Heart right ventricle (tissue), 16 donors: ENCODE measurements at regions not wholly inside any gene's neighbourhood (a gene's known extent, or its start where the extent isn't known, plus 50 kb on each side); places are given as distances from the start of the nearest gene placed in this dataset.
A peak's percentile ranks its signal among the peaks of the same experiment; 100 is the strongest.

ENCODE experiments used
- ATAC-seq, 8 donors: fragments of 200-7000 bp; cut with Tn5 transposase; one replicate each; pipeline ENCODE4 v1.9.1; 2020; ENCODE audit warnings: mild to moderate bottlenecking in 8 of 8, moderate library complexity in 8 of 8, moderate number of reproducible peaks in 1 of 8
- DNase-seq, 2 donors: peaks; one replicate each; pipeline ENCODE4 v3.0.0-alpha.2; 2020
- H3K27ac ChIP-seq, 10 donors: fragments of 200-600 bp; sonication (generic) in 2 of 10; one replicate each; pipeline versions ENCODE4 v1.5.0 to v1.8.0; 2020 to 2022; ENCODE audit warnings: mild to moderate bottlenecking in 3 of 10
- H3K27me3 ChIP-seq, 7 donors: fragments of 200-600 bp; one replicate each; pipeline ENCODE4 v1.8.0; 2021 to 2022; ENCODE audit warnings: mild to moderate bottlenecking in 2 of 7
- H3K36me3 ChIP-seq, 9 donors: fragments of 200-600 bp; sonication (generic) in 1 of 9; one replicate each; pipeline versions ENCODE4 v1.5.0 to v1.8.0; 2020 to 2022; ENCODE audit warnings: mild to moderate bottlenecking in 2 of 9
- H3K4me1 ChIP-seq, 9 donors: fragments of 200-600 bp; sonication (generic) in 1 of 9; one replicate each; pipeline versions ENCODE4 v1.5.0 to v1.8.0; 2020 to 2022; ENCODE audit warnings: mild to moderate bottlenecking in 4 of 9
- H3K4me3 ChIP-seq, 10 donors: fragments of 200-600 bp; sonication (generic) in 2 of 10; one replicate each; pipeline versions ENCODE4 v1.5.0 to v1.8.0; 2020 to 2022; ENCODE audit warnings: mild to moderate bottlenecking in 7 of 10, moderate library complexity in 2 of 10
- H3K9me3 ChIP-seq, 11 donors: fragments of 200-600 bp in 10 of 11; sonication (generic) in 2 of 11; one replicate each; pipeline versions ENCODE4 v1.5.0 to v1.8.0; 2013 to 2022; ENCODE audit warnings: mild to moderate bottlenecking in 2 of 11, control low read depth in 1 of 11, moderate library complexity in 1 of 11
- CTCF ChIP-seq, 9 donors: fragments of 200-600 bp; sonication (generic) in 2 of 9; IDR thresholded peaks; one replicate each; pipeline versions ENCODE4 v1.5.0 to v1.8.0; 2021 to 2022; ENCODE audit warnings: antibody characterized with exemption in 9 of 9, mild to moderate bottlenecking in 5 of 9, moderate library complexity in 1 of 9
- WGBS, 2 donors: extraction: QIAGEN DNeasy Blood & Tissue Kit; methylation state at CpG; one replicate each; pipeline ENCODE4 v1.1.7; 2013; ENCODE audit warnings: inconsistent platforms in 1 of 2; 5-methylcytosine and 5-hydroxymethylcytosine counted together
- intact Hi-C, 10 donors: fragments of 100-400 bp; cut with DNase I; formaldehyde crosslinking; loops; one replicate each; pipeline versions ENCODE4 v1.11.1 to v1.14.2; 2022
- donor health status: Arrhythmogenic right ventricular cardiomyopathy.
- donor health status: ischemic (EF 13 %, LVEDD 7.1; RV severe dilation, severe dysfunction).
- donor health status: healthy with polysubstance abuse.
- donor health status: DM: no; HTN: yes; CAD: no.
- donor health status: DM: no; HTN: no; CAD: no.
- donor health status: ischemic (EF 25% LVEDD 6.9; RV normal size, moderate dysfunction).
- donor health status: ischemic (EF 25% LVEDD 5.7; RV mildly dilated, moderate dysfunction).
- donor health status: healthy.
- donor health status: DM: yes; HTN: yes; CAD: no.
- donor health status: Ischemic cardiomyopathy.
- donor health status: ischemic (EF 35%, LVEDD 5.7; RV mildly dilated, moderate dysfunction).
- donor health status: nonischemic (EF 11% LVEDD 7.7; RV severe dilation, severe dysfunction).
- donor health status: DM: yes; HTN: yes; CAD: no.
- donor health status: PGD.
- donor health status: ischemic (EF 29% LVEDD 5.4; RV normal size, mild dysfunction).
- donor health status: nonischemic (EF 23%, LVEDD 6.1; RV moderate dilation, normal function).

DNA sequence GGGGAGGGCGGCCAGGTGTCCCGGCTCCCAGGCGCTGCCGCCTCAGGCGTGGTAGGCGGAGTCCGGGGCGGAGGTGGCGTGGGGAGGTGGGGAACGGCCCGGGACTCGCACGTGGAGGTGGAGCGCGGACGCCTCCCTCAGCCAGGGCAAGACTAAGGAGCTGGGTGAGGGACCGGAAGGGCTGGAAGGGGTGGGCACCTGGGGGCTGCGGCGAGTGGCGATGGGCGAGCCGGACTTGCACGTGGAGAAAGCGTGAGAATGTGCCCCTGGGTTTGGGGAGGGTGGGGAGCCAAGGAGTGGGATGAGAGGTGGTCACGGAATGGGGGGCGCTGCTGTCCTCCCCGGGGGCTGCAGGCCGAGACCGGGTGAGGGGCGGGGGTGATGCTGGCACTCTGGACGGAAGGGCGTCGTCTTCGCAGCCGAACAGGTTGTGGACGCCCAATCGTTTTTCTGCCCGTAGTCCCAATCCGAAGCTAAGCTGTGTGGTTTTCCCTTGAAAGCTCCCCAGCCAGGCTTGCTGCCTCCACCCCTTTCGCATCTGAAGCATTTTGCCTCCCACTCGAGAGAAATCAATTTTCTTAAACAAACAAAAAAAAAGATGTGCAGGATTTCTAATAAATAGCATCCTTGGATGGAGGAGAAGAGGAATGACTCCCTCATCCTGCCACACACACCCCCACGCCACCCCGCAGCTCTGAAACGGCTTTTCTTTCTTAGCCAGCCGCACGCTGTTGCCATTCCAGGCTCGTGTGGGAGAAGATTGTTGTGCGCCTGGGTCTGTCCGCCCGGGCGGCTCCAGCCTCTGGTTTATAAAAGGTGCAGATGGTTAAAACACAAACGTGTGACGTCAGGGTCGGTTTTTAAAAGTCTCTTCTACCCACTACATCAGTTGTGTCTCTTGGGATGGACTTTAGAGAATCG, 62.5 kb upstream of the ANKRD28 start:
- H3K27ac ChIP-seq: peak overlapping the region in 9 of 10 donors; percentile 55 to 84 (median 73)
- H3K27me3 ChIP-seq: no peaks in the 10 kb centered on the region
- ATAC-seq (peak; percentile 10 to 82 (median 69)), DNase-seq (no peak)
- no peaks in the 10 kb centered on the region for H3K36me3 ChIP-seq
- peak overlapping the region; percentile 73 to 99 (median 90) for H3K4me3 ChIP-seq
- H3K4me1 ChIP-seq: peaks cover 0 to 24% (median 15%) of the 10 kb centered on the region in 9 donors
- intact Hi-C loops: no loop called here
- WGBS, 2 donors: 1% methylated on average over 48 to 55 of the region's 55 CpGs
- TF ChIP-seq CTCF (IDR thresholded peaks at IDR 0.05): no peak
- H3K9me3 ChIP-seq: no peaks in the 10 kb centered on the region

DNA sequence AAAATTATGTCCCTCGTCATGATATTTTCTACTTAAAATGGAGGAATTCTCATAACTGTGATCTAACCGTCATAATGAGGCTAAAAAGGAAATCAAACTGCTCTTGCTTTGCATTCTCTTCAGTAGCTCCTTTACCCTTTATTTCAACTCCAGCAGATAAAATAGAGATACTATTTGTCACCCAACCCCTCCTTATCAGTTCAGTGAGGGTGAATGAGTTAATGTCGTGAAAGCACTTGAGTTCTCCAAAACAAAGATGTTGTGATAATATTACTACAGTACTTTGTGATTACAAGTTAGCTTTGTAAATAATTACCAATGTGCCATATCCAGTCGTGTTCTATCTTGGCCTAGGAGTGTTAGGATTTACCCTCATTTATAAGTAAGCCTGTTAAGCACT, 63.4 kb upstream of the ANKRD28 start:
- H3K4me1 ChIP-seq: peaks cover 0 to 24% (median 15%) of the 10 kb centered on the region in 9 donors
- no peak for DNase-seq
- H3K27me3 ChIP-seq: no peaks in the 10 kb centered on the region
- ATAC-seq: no peak
- H3K4me3 ChIP-seq: peak overlapping the region in 1 of 10 donors; percentile 99
- WGBS, 2 donors: 50 to 53% methylated on average over 4 of the region's 4 CpGs
- no peak for TF ChIP-seq CTCF (IDR thresholded peaks at IDR 0.05)
- H3K36me3 ChIP-seq: no peaks in the 10 kb centered on the region
- H3K27ac ChIP-seq: no peak overlapping the region
- no peaks in the 10 kb centered on the region for H3K9me3 ChIP-seq
- intact Hi-C loops: no loop called here

GRCh38 chr3:15872807-15873206, 75.0 kb upstream of the ANKRD28 start:
- H3K27ac ChIP-seq: no peak overlapping the region
- no peaks in the 10 kb centered on the region for H3K36me3 ChIP-seq
- intact Hi-C loops: loop anchor here in 1 of 10 donors (10.0 kb wide), 1 partner anchor 122 kb away; no protein-coding TSS in a partner anchor
- no peak for DNase-seq
- H3K4me1 ChIP-seq: peaks cover 0 to 3% (median 0%) of the 10 kb centered on the region in 9 donors
- H3K9me3 ChIP-seq: no peaks in the 10 kb centered on the region
- no peak for ATAC-seq
- no peaks in the 10 kb centered on the region for H3K27me3 ChIP-seq
- H3K4me3 ChIP-seq: no peak overlapping the region
- TF ChIP-seq CTCF (IDR thresholded peaks at IDR 0.05): no peak
- 73 to 88% methylated on average over 1 of the region's 1 CpG for WGBS, 2 donors

DNA sequence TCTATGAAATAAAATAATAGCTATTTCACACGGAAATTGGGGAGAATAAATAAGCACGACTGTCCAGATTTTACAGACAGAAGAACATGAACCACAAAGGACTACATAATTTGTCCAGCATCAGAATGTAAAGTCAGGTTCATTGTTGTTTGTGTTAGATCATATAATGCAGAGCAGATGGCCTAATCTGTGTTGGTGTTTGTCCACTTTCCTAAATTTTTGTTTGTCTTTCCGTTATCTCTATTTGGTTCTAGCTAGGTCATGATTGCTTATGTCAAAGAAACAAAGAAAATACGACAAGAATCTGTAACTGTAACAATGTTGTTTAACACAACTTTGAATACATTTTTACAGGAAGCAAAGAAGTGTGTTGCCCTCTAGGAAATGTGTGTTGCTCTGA, 75.6 kb upstream of the ANKRD28 start:
- H3K4me3 ChIP-seq: no peak overlapping the region
- 60 to 75% methylated on average over 4 of the region's 4 CpGs for WGBS, 2 donors
- intact Hi-C loops: loop anchor here in 1 of 10 donors (10.0 kb wide), 1 partner anchor 121 kb away; no protein-coding TSS in a partner anchor
- TF ChIP-seq CTCF (IDR thresholded peaks at IDR 0.05): no peak
- no peak for DNase-seq
- peaks cover 0 to 3% (median 0%) of the 10 kb centered on the region in 9 donors for H3K4me1 ChIP-seq
- H3K27ac ChIP-seq: no peak overlapping the region
- no peaks in the 10 kb centered on the region for H3K36me3 ChIP-seq
- ATAC-seq: no peak
- H3K27me3 ChIP-seq: no peaks in the 10 kb centered on the region
- no peaks in the 10 kb centered on the region for H3K9me3 ChIP-seq
